HUES6 (cell line): ENCODE measurements at regions not wholly inside any gene's neighbourhood (a gene's known extent, or its start where the extent isn't known, plus 50 kb on each side); places are given as distances from the start of the nearest gene placed in this dataset.
"Not testable (repeated sequence)": the region's sequence is repeated elsewhere in the genome, so short reads cannot be mapped to it uniquely, and the experiment has no call there.

Source experiments
- H3K27ac ChIP-seq: 2 replicates; pipeline ENCODE4 v1.7.0; 2013; ENCODE audit warnings: low read depth, mild to moderate bottlenecking, low read length, inconsistent platforms
- H3K27me3 ChIP-seq: 2 replicates; pipeline ENCODE4 v1.6.1; 2013; ENCODE audit warnings: low read length; ENCODE audit not compliant: control insufficient read depth, insufficient read depth
- H3K36me3 ChIP-seq: 2 replicates; pipeline ENCODE4 v1.6.1; 2013; ENCODE audit warnings: low read length; ENCODE audit not compliant: control insufficient read depth, insufficient read depth
- H3K4me1 ChIP-seq: 2 replicates; pipeline ENCODE4 v1.6.1; 2013; ENCODE audit warnings: low read length; ENCODE audit not compliant: control insufficient read depth, insufficient read depth
- H3K4me3 ChIP-seq: 2 replicates; pipeline ENCODE4 v1.5.1; 2013; ENCODE audit warnings: low read depth, low read length
- H3K9ac ChIP-seq: one replicate; pipeline ENCODE4 v1.6.1; 2013; ENCODE audit warnings: mild to moderate bottlenecking, low read length
- H3K9me3 ChIP-seq: 2 replicates; pipeline ENCODE4 v1.6.1; 2013; ENCODE audit warnings: low read depth, low read length; ENCODE audit not compliant: control insufficient read depth, insufficient read depth

DNA sequence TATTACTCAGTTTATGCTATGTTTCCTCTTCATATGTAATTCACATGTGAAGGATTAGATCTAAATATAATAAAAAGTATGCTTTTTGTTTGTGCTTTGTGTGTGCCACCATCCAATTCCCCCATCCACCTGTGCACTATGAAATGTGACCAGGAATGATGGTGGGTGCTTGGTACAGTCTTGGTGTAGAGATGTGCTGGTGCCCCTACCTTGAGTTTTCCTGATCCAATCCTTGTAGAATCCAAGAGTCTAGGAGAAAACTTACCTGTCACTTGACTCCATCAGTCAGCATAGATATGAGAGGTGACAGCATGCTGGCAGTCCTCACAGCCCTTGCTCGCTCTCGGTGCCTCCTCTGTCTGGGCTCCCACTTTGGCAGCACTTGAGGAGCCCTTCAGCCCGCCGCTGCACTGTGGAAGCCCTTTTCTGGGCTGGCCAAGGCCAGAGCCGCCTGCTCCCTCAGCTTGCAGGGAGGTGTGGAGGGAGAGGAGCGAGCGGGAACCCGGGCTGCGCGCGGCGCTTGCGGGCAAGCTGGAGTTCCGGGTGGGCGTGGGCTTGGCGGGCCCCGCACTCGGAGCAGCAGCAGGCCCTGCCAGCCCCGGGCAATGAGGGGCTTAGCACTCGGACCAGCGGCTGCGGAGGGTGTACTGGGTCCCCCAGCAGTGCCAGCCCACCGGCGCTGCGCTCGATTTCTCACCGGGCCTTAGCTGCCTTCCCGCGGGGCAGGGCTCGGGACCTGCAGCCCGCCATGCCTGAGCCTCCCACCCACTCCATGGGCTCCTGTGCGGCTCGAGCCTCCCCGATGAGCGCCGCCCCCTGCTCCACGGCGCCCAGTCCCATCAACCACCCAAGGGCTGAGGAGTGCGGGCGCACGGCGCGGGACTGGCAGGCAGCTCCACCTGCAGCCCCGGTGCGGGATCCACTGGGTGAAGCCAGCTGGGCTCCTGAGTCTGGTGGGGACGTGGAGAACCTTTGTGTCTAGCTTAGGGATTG lies 874.7 kb downstream of the PLA2G4A start:
- not testable (repeated sequence) for H3K4me3 ChIP-seq, H3K4me1 ChIP-seq, H3K9me3 ChIP-seq, H3K27ac ChIP-seq, H3K36me3 ChIP-seq, H3K27me3 ChIP-seq, H3K9ac ChIP-seq

DNA sequence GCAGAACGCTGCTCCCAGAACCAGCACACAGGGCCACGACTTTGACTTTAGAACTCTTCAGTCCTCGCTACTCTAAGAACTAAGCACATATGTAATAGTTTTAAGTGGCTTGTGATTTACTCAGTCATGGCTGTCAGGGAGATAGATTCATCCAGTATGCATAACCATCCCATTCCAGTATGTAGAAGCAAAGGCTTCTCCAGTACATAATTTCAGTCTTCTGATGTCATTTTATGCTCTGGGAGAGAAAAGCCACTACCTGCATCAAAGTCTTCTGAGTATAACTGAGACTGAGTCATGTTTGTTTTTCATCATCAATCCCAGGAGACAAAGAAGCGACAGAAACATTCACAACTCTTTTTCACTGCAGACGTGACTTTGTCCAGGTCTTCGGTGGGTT lies 885.7 kb downstream of the PLA2G4A start:
- no peak overlapping the region for H3K27ac ChIP-seq
- H3K27me3 ChIP-seq, result no peaks in the 10 kb centered on the region
- no peak overlapping the region for H3K4me3 ChIP-seq
- H3K9me3 ChIP-seq, result no peaks in the 10 kb centered on the region
- H3K9ac ChIP-seq, result no peak overlapping the region
- no peaks in the 10 kb centered on the region for H3K4me1 ChIP-seq
- H3K36me3 ChIP-seq, result no peaks in the 10 kb centered on the region

- H3K27ac ChIP-seq, result no peak overlapping the region
- no peaks in the 10 kb centered on the region for H3K4me1 ChIP-seq
- no peak overlapping the region for H3K4me3 ChIP-seq
- no peaks in the 10 kb centered on the region for H3K9me3 ChIP-seq
- H3K9ac ChIP-seq, result no peak overlapping the region
- H3K27me3 ChIP-seq, result no peaks in the 10 kb centered on the region
- H3K36me3 ChIP-seq, result no peaks in the 10 kb centered on the region
These were observed 886.7 kb downstream of the PLA2G4A start for GRCh38 chr1:187715483-187715882.

DNA sequence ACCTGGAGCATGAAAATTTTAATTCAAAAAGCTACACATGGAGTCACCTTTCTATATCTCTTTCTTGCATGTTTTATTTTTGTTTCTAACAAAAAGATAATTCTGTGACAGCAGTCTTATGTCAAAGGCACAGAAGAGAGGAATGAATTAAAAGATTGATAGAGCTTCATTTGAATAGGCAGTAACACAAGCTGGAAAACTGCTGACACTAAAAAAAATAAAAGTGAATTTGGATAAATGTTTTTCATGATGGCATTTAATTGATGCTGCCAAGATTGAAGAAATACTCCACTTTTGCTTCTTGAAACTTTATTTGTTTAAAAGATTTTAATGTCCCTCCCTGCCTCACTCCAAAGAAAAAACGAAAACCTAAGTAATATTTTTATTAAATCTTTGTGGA lies 887.4 kb downstream of the PLA2G4A start:
- no peak overlapping the region for H3K9ac ChIP-seq

DNA sequence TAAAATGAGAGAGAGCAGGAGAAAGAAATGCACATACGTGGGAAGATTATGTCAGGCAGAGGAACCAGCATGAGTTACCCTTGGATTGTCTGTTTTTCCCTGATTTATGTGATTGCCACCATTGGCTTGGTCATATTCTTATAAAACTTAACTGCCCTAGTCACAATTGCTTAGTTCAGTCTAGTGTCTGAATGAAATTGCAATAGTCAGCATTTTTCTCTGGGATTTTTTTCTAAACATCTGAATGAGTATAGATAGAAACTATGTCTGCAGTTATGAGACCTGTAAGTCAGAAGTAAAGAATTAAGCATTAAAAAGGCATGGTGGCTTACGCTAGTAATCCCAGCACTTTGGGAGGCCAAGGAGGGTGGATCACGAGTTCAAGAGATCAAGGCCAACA lies 889.8 kb downstream of the PLA2G4A start:
- Histone ChIP-seq H3K9me3 (no peaks in the 10 kb centered on the region), H3K36me3 (no peaks in the 10 kb centered on the region), H3K9ac (no peak overlapping the region), H3K4me3 (no peak overlapping the region), H3K27ac (no peak overlapping the region), H3K27me3 (no peaks in the 10 kb centered on the region), H3K4me1 (no peaks in the 10 kb centered on the region)

More for the DNA sequence above, 887.4 kb downstream of the PLA2G4A start:
- no peaks in the 10 kb centered on the region for H3K36me3 ChIP-seq
- H3K4me1 ChIP-seq, result no peaks in the 10 kb centered on the region
- no peak overlapping the region for H3K27ac ChIP-seq
- no peaks in the 10 kb centered on the region for H3K27me3 ChIP-seq
- no peak overlapping the region for H3K4me3 ChIP-seq
- no peaks in the 10 kb centered on the region for H3K9me3 ChIP-seq

GRCh38 chr1:187721216-187721615 lies 892.5 kb downstream of the PLA2G4A start:
- Histone ChIP-seq H3K4me3 (no peak overlapping the region), H3K9ac (no peak overlapping the region), H3K27me3 (no peaks in the 10 kb centered on the region), H3K9me3 (no peaks in the 10 kb centered on the region), H3K36me3 (no peaks in the 10 kb centered on the region), H3K4me1 (no peaks in the 10 kb centered on the region), H3K27ac (no peak overlapping the region)

DNA sequence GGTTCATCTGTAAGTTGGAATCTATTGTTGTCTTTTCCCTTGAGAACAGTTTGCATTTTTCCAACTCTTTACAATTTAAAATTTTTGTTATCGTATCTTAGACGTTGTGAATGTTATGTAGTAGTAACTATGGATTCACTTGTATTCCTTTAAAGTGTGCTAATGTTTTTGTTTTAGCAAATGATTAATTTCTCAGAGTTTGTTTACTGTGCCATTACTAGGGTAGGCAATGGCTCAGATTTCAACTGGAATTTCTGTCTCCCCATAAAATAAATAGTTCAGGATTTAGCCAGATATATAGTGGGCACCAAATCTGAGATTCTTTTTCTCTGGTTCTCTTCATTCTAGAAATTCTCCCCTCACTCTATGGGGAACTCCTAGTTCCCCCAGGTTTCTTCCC lies 896.5 kb downstream of the PLA2G4A start:
- no peak overlapping the region for H3K9ac ChIP-seq
- H3K4me3 ChIP-seq, result no peak overlapping the region
- no peaks in the 10 kb centered on the region for H3K4me1 ChIP-seq
- H3K27me3 ChIP-seq, result no peaks in the 10 kb centered on the region
- no peaks in the 10 kb centered on the region for H3K9me3 ChIP-seq
- H3K36me3 ChIP-seq, result no peaks in the 10 kb centered on the region
- no peak overlapping the region for H3K27ac ChIP-seq

DNA sequence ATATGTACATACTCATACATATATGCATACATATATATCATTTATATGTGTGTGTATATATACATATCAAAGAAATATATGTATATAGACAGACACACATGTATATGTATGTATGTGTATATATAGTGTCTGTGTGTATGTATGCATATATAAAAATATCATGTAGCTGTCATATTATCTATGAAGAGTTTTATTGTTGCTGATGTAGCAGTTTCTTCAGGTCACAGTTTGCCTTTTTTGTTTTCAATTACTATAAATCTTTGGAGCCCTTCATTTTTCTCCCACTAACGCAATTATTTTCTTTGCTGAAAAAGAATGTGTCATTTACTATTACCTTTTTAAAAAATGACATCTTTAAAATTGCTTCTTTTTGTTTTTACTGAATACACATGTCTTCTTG lies 904.5 kb downstream of the PLA2G4A start:
- Histone ChIP-seq H3K27me3 (no peaks in the 10 kb centered on the region), H3K27ac (no peak overlapping the region), H3K4me1 (no peaks in the 10 kb centered on the region), H3K9me3 (no peaks in the 10 kb centered on the region), H3K36me3 (no peaks in the 10 kb centered on the region), H3K4me3 (no peak overlapping the region), H3K9ac (no peak overlapping the region)

GRCh38 chr1:187734427-187734826 lies 905.7 kb downstream of the PLA2G4A start:
- H3K36me3 ChIP-seq, result no peaks in the 10 kb centered on the region
- no peak overlapping the region for H3K9ac ChIP-seq
- H3K27me3 ChIP-seq, result no peaks in the 10 kb centered on the region
- no peaks in the 10 kb centered on the region for H3K4me1 ChIP-seq
- no peak overlapping the region for H3K4me3 ChIP-seq
- H3K9me3 ChIP-seq, result no peaks in the 10 kb centered on the region
- no peak overlapping the region for H3K27ac ChIP-seq

GRCh38 chr1:187744665-187745064 lies 915.9 kb downstream of the PLA2G4A start:
- H3K36me3 ChIP-seq, result no peaks in the 10 kb centered on the region
- no peaks in the 10 kb centered on the region for H3K4me1 ChIP-seq
- no peaks in the 10 kb centered on the region for H3K9me3 ChIP-seq
- no peak overlapping the region for H3K4me3 ChIP-seq
- no peak overlapping the region for H3K27ac ChIP-seq
- H3K27me3 ChIP-seq, result no peaks in the 10 kb centered on the region
- H3K9ac ChIP-seq, result no peak overlapping the region

GRCh38 chr1:187755536-187755935 lies 926.8 kb downstream of the PLA2G4A start:
- Histone ChIP-seq H3K9ac (no peak overlapping the region), H3K27ac (no peak overlapping the region), H3K4me3 (no peak overlapping the region), H3K27me3 (no peaks in the 10 kb centered on the region), H3K4me1 (no peaks in the 10 kb centered on the region), H3K9me3 (0 out of 2 replicates have a peak, but pooled peaks cover 5% of the 10 kb centered on the region), H3K36me3 (no peaks in the 10 kb centered on the region)
